GM12892 (cell line): ENCODE measurements at regions not wholly inside any gene's neighbourhood (a gene's known extent, or its start where the extent isn't known, plus 50 kb on each side); places are given as distances from the start of the nearest gene placed in this dataset.

Source experiments
- POLR2A ChIP-seq: IDR thresholded peaks from 2 replicates; pipeline ENCODE4 v1.6.1; 2011; ENCODE audit warnings: low read depth, low read length, control low read depth
- TAF1 ChIP-seq: IDR thresholded peaks from 2 replicates; pipeline ENCODE4 v1.6.1; 2011; ENCODE audit warnings: low read depth, mild to moderate bottlenecking, control low read depth, low read length, borderline replicate concordance

DNA sequence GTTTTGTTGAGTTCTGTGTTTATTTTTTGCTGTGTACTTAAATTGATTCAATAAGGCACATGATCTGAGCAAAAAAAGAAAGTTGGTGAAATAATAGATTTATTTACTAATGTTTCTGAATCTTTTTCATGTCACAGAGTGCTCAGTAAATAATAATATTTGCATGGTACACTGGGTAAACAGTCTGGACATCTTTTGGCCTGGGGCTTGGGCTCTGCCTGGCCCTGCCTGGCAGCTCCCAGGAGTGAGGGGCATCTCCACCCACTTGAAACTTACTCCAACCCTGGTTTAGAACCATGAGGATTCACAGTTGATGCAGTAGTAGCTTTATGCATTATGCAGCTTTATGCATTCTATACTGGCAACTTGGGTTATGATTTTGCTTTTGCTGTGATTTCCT lies 124.2 kb upstream of the SLC4A4 start:
- no peak for TF ChIP-seq POLR2A
- TF ChIP-seq TAF1 = no peak
